Stromal cell of bone marrow (primary cell): ENCODE measurements at regions not wholly inside any gene's neighbourhood (a gene's known extent, or its start where the extent isn't known, plus 50 kb on each side); places are given as distances from the start of the nearest gene placed in this dataset.
"Not testable (repeated sequence)": the region's sequence is repeated elsewhere in the genome, so short reads cannot be mapped to it uniquely, and the experiment has no call there.

Experiments
- DNase-seq: peaks from one replicate; pipeline ENCODE4 v3.0.0-alpha.2; 2012; ENCODE audit warnings: low read depth

- DNase-seq: no peak
Observed at GRCh38 chr1:147062956-147063355, 109.3 kb downstream of the PRKAB2 start.

GRCh38 chr1:147061880-147062279 is 110.4 kb downstream of the PRKAB2 start:
- not testable (repeated sequence) for DNase-seq

- no peak for DNase-seq
Observed at GRCh38 chr1:147053269-147053668, 115.1 kb downstream of the NBPF12 start.

GRCh38 chr1:147052677-147053076 is 114.6 kb downstream of the NBPF12 start:
- no peak for DNase-seq

GRCh38 chr1:147052143-147052542 is 114.0 kb downstream of the NBPF12 start:
- no peak for DNase-seq

GRCh38 chr1:147051136-147051535 is 113.0 kb downstream of the NBPF12 start:
- no peak for DNase-seq

GRCh38 chr1:147050654-147051053 is 112.5 kb downstream of the NBPF12 start:
- no peak for DNase-seq

DNA sequence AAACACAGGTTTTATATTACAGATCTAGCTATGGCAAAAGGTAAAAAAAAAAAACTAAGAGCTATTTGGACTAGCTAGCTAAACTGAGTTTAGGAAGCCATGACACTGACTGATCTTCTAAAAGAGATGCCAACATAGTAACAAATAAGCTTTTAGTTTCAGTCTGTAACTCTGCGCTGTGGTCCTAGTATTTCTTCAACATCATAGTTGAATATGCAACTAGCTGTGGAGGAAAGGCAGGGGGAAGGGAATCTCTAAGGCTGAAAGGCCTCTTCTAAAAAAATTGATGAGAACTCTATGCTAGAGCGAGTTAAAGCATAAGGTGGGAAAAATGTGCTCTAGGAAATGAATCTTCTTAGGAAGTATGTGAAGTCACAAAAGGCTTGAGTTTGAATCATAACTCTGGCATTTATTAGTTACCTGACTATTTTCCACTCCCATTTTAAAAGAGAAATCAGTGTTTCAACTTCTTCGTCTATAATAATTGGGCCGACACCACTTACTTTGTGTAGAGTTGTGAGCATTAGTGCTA is 108.8 kb downstream of the NBPF12 start:
- not testable (repeated sequence) for DNase-seq

DNA sequence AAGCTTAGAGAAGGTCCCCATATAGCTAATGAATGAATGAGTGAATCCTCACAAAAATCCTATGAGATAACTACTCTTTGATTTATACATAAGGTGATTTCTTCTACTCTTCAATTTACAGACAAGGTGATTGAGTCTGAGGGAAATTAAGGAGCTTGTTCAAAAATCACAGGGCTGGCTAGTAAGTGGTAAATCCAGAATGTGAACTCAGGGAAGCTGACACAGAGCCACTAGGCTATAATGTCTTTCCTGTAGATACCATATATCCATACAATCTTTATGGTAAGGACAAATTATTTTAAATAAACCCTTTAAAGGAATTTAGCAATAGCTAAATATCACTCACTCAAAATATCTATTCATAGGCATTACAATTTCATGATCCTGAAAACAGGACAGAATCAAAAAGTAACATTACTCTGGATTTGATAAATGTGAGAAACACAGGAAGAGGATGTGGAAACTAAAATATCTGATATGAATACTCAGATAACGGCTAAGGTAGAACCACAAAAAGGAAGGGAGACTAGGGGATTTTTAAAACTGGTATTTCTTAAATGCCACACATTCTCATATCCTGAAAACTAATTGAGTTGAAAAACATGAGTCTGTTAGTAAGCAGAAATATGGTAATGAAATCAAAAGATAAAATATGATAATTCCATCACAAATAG is 108.2 kb downstream of the NBPF12 start:
- no peak for DNase-seq
